ENCODE measurements at regions not wholly inside any gene's neighbourhood (a gene's known extent, or its start where the extent isn't known, plus 50 kb on each side); places are given as distances from the start of the nearest gene placed in this dataset.

GRCh38 chr9:89877051-89878002, 272.5 kb downstream of the GADD45G start:
- no peak overlapping the region for H3K4me3 ChIP-seq (ENCODE audit: low read length)
- no peaks in the 10 kb centered on the region for H3K79me2 ChIP-seq (ENCODE audit: low read length)
- H3K27ac ChIP-seq (ENCODE audit: low read length), result no peak overlapping the region
- no peak overlapping the region for H3K4me2 ChIP-seq (ENCODE audit: low read depth, low read length, poor library complexity, severe bottlenecking)
- H3K9ac ChIP-seq (ENCODE audit: low read length), result no peak overlapping the region
- DNase-seq, result no peak
- no peaks in the 10 kb centered on the region for H4K20me1 ChIP-seq (ENCODE audit: insufficient read depth, low read depth, low read length)
- H3K4me1 ChIP-seq (ENCODE audit: low read length), result no peaks in the 10 kb centered on the region
- no peak overlapping the region for H2AFZ ChIP-seq (ENCODE audit: low read length)
- no peaks in the 10 kb centered on the region for H3K9me2 ChIP-seq (replicated peaks; ENCODE audit: insufficient read depth, low read length)
- H3K27me3 ChIP-seq (ENCODE audit: low read length), result no peaks in the 10 kb centered on the region
- H3K36me3 ChIP-seq (ENCODE audit: insufficient read depth, low read length), result no peaks in the 10 kb centered on the region
- H3K9me3 ChIP-seq (ENCODE audit: low read length), result no peaks in the 10 kb centered on the region; the same call in 1 of the 2 replicates

- H3K9ac ChIP-seq (ENCODE audit: low read length), result no peak overlapping the region
- H3K9me3 ChIP-seq (ENCODE audit: low read length), result no peaks in the 10 kb centered on the region; the same call in 1 of the 2 replicates
- no peak overlapping the region for H3K4me2 ChIP-seq (ENCODE audit: low read depth, low read length, poor library complexity, severe bottlenecking)
- no peaks in the 10 kb centered on the region for H3K79me2 ChIP-seq (ENCODE audit: low read length)
- H2AFZ ChIP-seq (ENCODE audit: low read length), result no peak overlapping the region
- no peaks in the 10 kb centered on the region for H3K27me3 ChIP-seq (ENCODE audit: low read length)
- DNase-seq, result no peak
- no peaks in the 10 kb centered on the region for H4K20me1 ChIP-seq (ENCODE audit: insufficient read depth, low read depth, low read length)
- no peaks in the 10 kb centered on the region for H3K4me1 ChIP-seq (ENCODE audit: low read length)
- H3K36me3 ChIP-seq (ENCODE audit: insufficient read depth, low read length), result no peaks in the 10 kb centered on the region
- no peaks in the 10 kb centered on the region for H3K9me2 ChIP-seq (replicated peaks; ENCODE audit: insufficient read depth, low read length)
- no peak overlapping the region for H3K4me3 ChIP-seq (ENCODE audit: low read length)
- no peak overlapping the region for H3K27ac ChIP-seq (ENCODE audit: low read length)
Measured at GRCh38 chr9:89878003-89878411, 273.2 kb downstream of the GADD45G start.

- Histone ChIP-seq H4K20me1 (ENCODE audit: insufficient read depth, low read depth, low read length) (no peaks in the 10 kb centered on the region), H3K79me2 (ENCODE audit: low read length) (no peaks in the 10 kb centered on the region), H3K9me2 (replicated peaks; ENCODE audit: insufficient read depth, low read length) (no peaks in the 10 kb centered on the region), H2AFZ (ENCODE audit: low read length) (no peak overlapping the region), H3K9ac (ENCODE audit: low read length) (no peak overlapping the region), H3K36me3 (ENCODE audit: insufficient read depth, low read length) (no peaks in the 10 kb centered on the region), H3K27ac (ENCODE audit: low read length) (no peak overlapping the region), H3K4me2 (ENCODE audit: low read depth, low read length, poor library complexity, severe bottlenecking) (no peak overlapping the region), H3K27me3 (ENCODE audit: low read length) (no peaks in the 10 kb centered on the region), H3K9me3 (ENCODE audit: low read length) (no peaks in the 10 kb centered on the region; the same call in 1 of the 2 replicates), H3K4me3 (ENCODE audit: low read length) (no peak overlapping the region), H3K4me1 (ENCODE audit: low read length) (no peaks in the 10 kb centered on the region)
- no peak for DNase-seq
Measured at GRCh38 chr9:89878687-89879086, 273.9 kb downstream of the GADD45G start.

- no peaks in the 10 kb centered on the region; the same call in 1 of the 2 replicates for H3K9me3 ChIP-seq (ENCODE audit: low read length)
- no peaks in the 10 kb centered on the region for H3K36me3 ChIP-seq (ENCODE audit: insufficient read depth, low read length)
- no peaks in the 10 kb centered on the region for H3K79me2 ChIP-seq (ENCODE audit: low read length)
- no peak overlapping the region for H3K4me2 ChIP-seq (ENCODE audit: low read depth, low read length, poor library complexity, severe bottlenecking)
- no peak overlapping the region for H3K27ac ChIP-seq (ENCODE audit: low read length)
- no peak overlapping the region for H3K9ac ChIP-seq (ENCODE audit: low read length)
- no peaks in the 10 kb centered on the region for H3K27me3 ChIP-seq (ENCODE audit: low read length)
- no peak for DNase-seq
- no peak overlapping the region for H2AFZ ChIP-seq (ENCODE audit: low read length)
- H3K9me2 ChIP-seq (replicated peaks; ENCODE audit: insufficient read depth, low read length), result no peaks in the 10 kb centered on the region
- H4K20me1 ChIP-seq (ENCODE audit: insufficient read depth, low read depth, low read length), result no peaks in the 10 kb centered on the region
- H3K4me3 ChIP-seq (ENCODE audit: low read length), result no peak overlapping the region
- no peaks in the 10 kb centered on the region for H3K4me1 ChIP-seq (ENCODE audit: low read length)
Measured at GRCh38 chr9:89879276-89879675, 274.5 kb downstream of the GADD45G start.

GRCh38 chr9:89879701-89880100, 274.9 kb downstream of the GADD45G start:
- no peak overlapping the region for H2AFZ ChIP-seq (ENCODE audit: low read length)

GRCh38 chr9:89880161-89880560, 275.3 kb downstream of the GADD45G start:
- no peak overlapping the region for H3K4me3 ChIP-seq (ENCODE audit: low read length)
- no peaks in the 10 kb centered on the region for H3K36me3 ChIP-seq (ENCODE audit: insufficient read depth, low read length)
- H3K27ac ChIP-seq (ENCODE audit: low read length), result no peak overlapping the region
- no peaks in the 10 kb centered on the region for H3K4me1 ChIP-seq (ENCODE audit: low read length)
- no peak overlapping the region for H3K4me2 ChIP-seq (ENCODE audit: low read depth, low read length, poor library complexity, severe bottlenecking)
- no peaks in the 10 kb centered on the region for H3K9me2 ChIP-seq (replicated peaks; ENCODE audit: insufficient read depth, low read length)
- no peak overlapping the region for H2AFZ ChIP-seq (ENCODE audit: low read length)
- DNase-seq, result no peak
- no peaks in the 10 kb centered on the region for H3K79me2 ChIP-seq (ENCODE audit: low read length)
- H3K9me3 ChIP-seq (ENCODE audit: low read length), result no peaks in the 10 kb centered on the region; the same call in 1 of the 2 replicates
- no peaks in the 10 kb centered on the region for H3K27me3 ChIP-seq (ENCODE audit: low read length)
- H4K20me1 ChIP-seq (ENCODE audit: insufficient read depth, low read depth, low read length), result no peaks in the 10 kb centered on the region
- H3K9ac ChIP-seq (ENCODE audit: low read length), result no peak overlapping the region

More at GRCh38 chr9:89879701-89880100, 274.9 kb downstream of the GADD45G start:
- Histone ChIP-seq H3K4me3 (ENCODE audit: low read length) (no peak overlapping the region), H4K20me1 (ENCODE audit: insufficient read depth, low read depth, low read length) (no peaks in the 10 kb centered on the region), H3K4me1 (ENCODE audit: low read length) (no peaks in the 10 kb centered on the region), H3K9me3 (ENCODE audit: low read length) (no peaks in the 10 kb centered on the region; the same call in 1 of the 2 replicates), H3K4me2 (ENCODE audit: low read depth, low read length, poor library complexity, severe bottlenecking) (no peak overlapping the region), H3K9me2 (replicated peaks; ENCODE audit: insufficient read depth, low read length) (no peaks in the 10 kb centered on the region), H3K9ac (ENCODE audit: low read length) (no peak overlapping the region), H3K27ac (ENCODE audit: low read length) (no peak overlapping the region), H3K27me3 (ENCODE audit: low read length) (no peaks in the 10 kb centered on the region), H3K36me3 (ENCODE audit: insufficient read depth, low read length) (no peaks in the 10 kb centered on the region), H3K79me2 (ENCODE audit: low read length) (no peaks in the 10 kb centered on the region)
- no peak for DNase-seq

GRCh38 chr9:89880721-89881120, 275.9 kb downstream of the GADD45G start:
- DNase-seq, result no peak
- H3K4me2 ChIP-seq (ENCODE audit: low read depth, low read length, poor library complexity, severe bottlenecking), result no peak overlapping the region
- no peaks in the 10 kb centered on the region for H3K4me1 ChIP-seq (ENCODE audit: low read length)
- no peak overlapping the region for H3K4me3 ChIP-seq (ENCODE audit: low read length)
- H3K79me2 ChIP-seq (ENCODE audit: low read length), result no peaks in the 10 kb centered on the region
- no peaks in the 10 kb centered on the region for H3K9me2 ChIP-seq (replicated peaks; ENCODE audit: insufficient read depth, low read length)
- no peaks in the 10 kb centered on the region for H3K27me3 ChIP-seq (ENCODE audit: low read length)
- no peak overlapping the region for H2AFZ ChIP-seq (ENCODE audit: low read length)
- H3K9ac ChIP-seq (ENCODE audit: low read length), result no peak overlapping the region
- no peaks in the 10 kb centered on the region; the same call in 1 of the 2 replicates for H3K9me3 ChIP-seq (ENCODE audit: low read length)
- H4K20me1 ChIP-seq (ENCODE audit: insufficient read depth, low read depth, low read length), result no peaks in the 10 kb centered on the region
- no peaks in the 10 kb centered on the region for H3K36me3 ChIP-seq (ENCODE audit: insufficient read depth, low read length)
- H3K27ac ChIP-seq (ENCODE audit: low read length), result no peak overlapping the region

GRCh38 chr9:89881431-89881830, 276.6 kb downstream of the GADD45G start:
- Histone ChIP-seq H4K20me1 (ENCODE audit: insufficient read depth, low read depth, low read length) (no peaks in the 10 kb centered on the region), H3K9ac (ENCODE audit: low read length) (no peak overlapping the region), H3K4me3 (ENCODE audit: low read length) (no peak overlapping the region), H3K27me3 (ENCODE audit: low read length) (no peaks in the 10 kb centered on the region), H3K36me3 (ENCODE audit: insufficient read depth, low read length) (no peaks in the 10 kb centered on the region), H2AFZ (ENCODE audit: low read length) (no peak overlapping the region), H3K4me2 (ENCODE audit: low read depth, low read length, poor library complexity, severe bottlenecking) (no peak overlapping the region), H3K4me1 (ENCODE audit: low read length) (no peaks in the 10 kb centered on the region), H3K79me2 (ENCODE audit: low read length) (no peaks in the 10 kb centered on the region), H3K9me2 (replicated peaks; ENCODE audit: insufficient read depth, low read length) (no peaks in the 10 kb centered on the region), H3K9me3 (ENCODE audit: low read length) (no peaks in the 10 kb centered on the region; the same call in 1 of the 2 replicates), H3K27ac (ENCODE audit: low read length) (no peak overlapping the region)
- DNase-seq, result no peak

Measured in Karpas-422 (cell line).